ENCODE measurements at regions not wholly inside any gene's neighbourhood (a gene's known extent, or its start where the extent isn't known, plus 50 kb on each side); places are given as distances from the start of the nearest gene placed in this dataset.

GRCh38 chr18:8894823-8895222 is 189.5 kb downstream of the MTCL1 start:
- TF ChIP-seq POLR2A (IDR thresholded peaks at IDR 0.05; ENCODE audit: low read length) (no peak), GATA1 (IDR thresholded peaks at IDR 0.05; ENCODE audit: low read depth, low read length) (no peak)

Data from erythroblast (primary cell).